Progenitor cell of endocrine pancreas (in vitro differentiated cells): ENCODE measurements at regions not wholly inside any gene's neighbourhood (a gene's known extent, or its start where the extent isn't known, plus 50 kb on each side); places are given as distances from the start of the nearest gene placed in this dataset.

Experiments
- DNase-seq: peaks from one replicate; pipeline ENCODE4 v3.0.0; 2021; ENCODE audit warnings: low spot score; ENCODE audit not compliant: unreplicated experiment
- H3K27ac Mint-ChIP-seq: 2 replicates; pipeline ENCODE4 v1.8.0; 2021; ENCODE audit warnings: mild to moderate bottlenecking, moderate library complexity, mixed read lengths
- H3K27me3 Mint-ChIP-seq: 2 replicates; pipeline ENCODE4 v1.8.0; 2021; ENCODE audit warnings: mixed read lengths
- H3K36me3 Mint-ChIP-seq: 2 replicates; pipeline ENCODE4 v1.8.0; 2022; ENCODE audit warnings: mixed read lengths; ENCODE audit not compliant: insufficient read depth
- H3K4me1 Mint-ChIP-seq: 2 replicates; pipeline ENCODE4 v1.8.0; 2021; ENCODE audit warnings: low read depth, mixed read lengths
- H3K4me3 Mint-ChIP-seq: 2 replicates; pipeline ENCODE4 v1.8.0; 2021; ENCODE audit warnings: low read depth, mild to moderate bottlenecking, moderate library complexity, mixed read lengths
- H3K9me3 Mint-ChIP-seq: 2 replicates; pipeline ENCODE4 v1.8.0; 2021; ENCODE audit warnings: low read depth, mixed read lengths
- CTCF ChIP-seq: fragments of 200-600 bp; sonication (generic); IDR thresholded peaks from one replicate; pipeline ENCODE4 v1.5.0; 2021; ENCODE audit warnings: antibody characterized with exemption, mild to moderate bottlenecking; ENCODE audit not compliant: unreplicated experiment

- no peak for DNase-seq
- Mint-ChIP-seq H3K9me3 (peaks cover 27% of the 10 kb centered on the region), H3K4me1 (no peaks in the 10 kb centered on the region), H3K36me3 (no peaks in the 10 kb centered on the region), H3K4me3 (no peak overlapping the region), H3K27ac (no peak overlapping the region), H3K27me3 (peaks cover 5% of the 10 kb centered on the region)
- no peak for TF ChIP-seq CTCF
These were observed 279.7 kb downstream of the FAM72C start for GRCh38 chr1:143691971-143692529.

- no peak for DNase-seq
- Mint-ChIP-seq H3K36me3 (no peaks in the 10 kb centered on the region), H3K9me3 (peaks cover 25% of the 10 kb centered on the region), H3K4me3 (no peak overlapping the region), H3K4me1 (no peaks in the 10 kb centered on the region), H3K27me3 (peaks cover 2% of the 10 kb centered on the region), H3K27ac (no peak overlapping the region)
- TF ChIP-seq CTCF, result no peak
These were observed 280.3 kb downstream of the FAM72C start for GRCh38 chr1:143691400-143691891.

GRCh38 chr1:143689781-143690180, 282.0 kb downstream of the FAM72C start:
- Mint-ChIP-seq H3K4me1 (no peaks in the 10 kb centered on the region), H3K27ac (no peak overlapping the region), H3K4me3 (no peak overlapping the region), H3K27me3 (no peaks in the 10 kb centered on the region), H3K9me3 (peaks cover 31% of the 10 kb centered on the region), H3K36me3 (peaks cover 2% of the 10 kb centered on the region)
- no peak for TF ChIP-seq CTCF
- DNase-seq, result no peak

- H3K27me3 Mint-ChIP-seq, result no peaks in the 10 kb centered on the region
These were observed 291.5 kb downstream of the FAM72C start for GRCh38 chr1:143680304-143680703.

GRCh38 chr1:143672983-143673382, 298.8 kb downstream of the FAM72C start:
- TF ChIP-seq CTCF, result no peak
- no peak for DNase-seq
- peaks cover 66% of the 10 kb centered on the region for H3K9me3 Mint-ChIP-seq
- no peaks in the 10 kb centered on the region for H3K27me3 Mint-ChIP-seq
- no peaks in the 10 kb centered on the region for H3K36me3 Mint-ChIP-seq
- no peak overlapping the region for H3K4me3 Mint-ChIP-seq
- no peaks in the 10 kb centered on the region for H3K4me1 Mint-ChIP-seq
- no peak overlapping the region for H3K27ac Mint-ChIP-seq

More at GRCh38 chr1:143680304-143680703, 291.5 kb downstream of the FAM72C start:
- Mint-ChIP-seq H3K27ac (no peak overlapping the region), H3K9me3 (peaks cover 63% of the 10 kb centered on the region), H3K36me3 (peaks cover 3% of the 10 kb centered on the region), H3K4me3 (no peak overlapping the region), H3K4me1 (no peaks in the 10 kb centered on the region)
- DNase-seq, result no peak
- no peak for TF ChIP-seq CTCF
